Ishikawa (cell line): ENCODE measurements at regions not wholly inside any gene's neighbourhood (a gene's known extent, or its start where the extent isn't known, plus 50 kb on each side); places are given as distances from the start of the nearest gene placed in this dataset.

ENCODE experiments used
- EP300 ChIP-seq: IDR thresholded peaks from 2 replicates; pipeline ENCODE4 v1.6.1; 2012; ENCODE audit warnings: borderline replicate concordance
- TAF1 ChIP-seq: IDR thresholded peaks from 2 replicates; pipeline ENCODE4 v1.6.1; 2012; ENCODE audit warnings: low read depth, mild to moderate bottlenecking
- TF ChIP-seq, protein P1 (sequence below): IDR thresholded peaks from 2 replicates; pipeline ENCODE4 v1.6.1; 2012

- no peak for TF ChIP-seq EP300
- TF ChIP-seq TAF1, result no peak
- TF ChIP-seq, protein P1, sequence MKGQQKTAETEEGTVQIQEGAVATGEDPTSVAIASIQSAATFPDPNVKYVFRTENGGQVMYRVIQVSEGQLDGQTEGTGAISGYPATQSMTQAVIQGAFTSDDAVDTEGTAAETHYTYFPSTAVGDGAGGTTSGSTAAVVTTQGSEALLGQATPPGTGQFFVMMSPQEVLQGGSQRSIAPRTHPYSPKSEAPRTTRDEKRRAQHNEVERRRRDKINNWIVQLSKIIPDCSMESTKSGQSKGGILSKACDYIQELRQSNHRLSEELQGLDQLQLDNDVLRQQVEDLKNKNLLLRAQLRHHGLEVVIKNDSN, result no peak
Observed at GRCh38 chr12:93100610-93101009, 171.5 kb upstream of the EEA1 start.
